NCI-H345 (cell line): ENCODE measurements at regions not wholly inside any gene's neighbourhood (a gene's known extent, or its start where the extent isn't known, plus 50 kb on each side); places are given as distances from the start of the nearest gene placed in this dataset.
"Not testable (repeated sequence)": the region's sequence is repeated elsewhere in the genome, so short reads cannot be mapped to it uniquely, and the experiment has no call there.

Experiments
- DNase-seq: peaks from one replicate; lab custom pipeline; 2025; lab: John Stamatoyannopoulos, UW

- DNase-seq: no peak
Observed at GRCh38 chr11:97761175-97761574, 1259.6 kb upstream of the CNTN5 start.

- DNase-seq: no peak
Observed at GRCh38 chr11:97764193-97764592, 1256.6 kb upstream of the CNTN5 start.

- no peak for DNase-seq
Observed at GRCh38 chr11:97764605-97765004, 1256.1 kb upstream of the CNTN5 start.

- no peak for DNase-seq
Observed at GRCh38 chr11:97770570-97770969, 1250.2 kb upstream of the CNTN5 start.

- no peak for DNase-seq
Observed at GRCh38 chr11:97772705-97773104, 1248.0 kb upstream of the CNTN5 start.

GRCh38 chr11:97784388-97784787, 1236.4 kb upstream of the CNTN5 start:
- not testable (repeated sequence) for DNase-seq

- DNase-seq: no peak
Observed at GRCh38 chr11:97786961-97787360, 1233.8 kb upstream of the CNTN5 start.

GRCh38 chr11:97794876-97795275, 1225.9 kb upstream of the CNTN5 start:
- DNase-seq: no peak

- no peak for DNase-seq
Observed at GRCh38 chr11:97800891-97801290, 1219.9 kb upstream of the CNTN5 start.

- DNase-seq: no peak
Observed at GRCh38 chr11:97814325-97814959, 1206.3 kb upstream of the CNTN5 start.

GRCh38 chr11:97815667-97816066, 1205.1 kb upstream of the CNTN5 start:
- DNase-seq: no peak

GRCh38 chr11:97832451-97832850, 1188.3 kb upstream of the CNTN5 start:
- DNase-seq: no peak

- no peak for DNase-seq
Observed at GRCh38 chr11:97833412-97833811, 1187.3 kb upstream of the CNTN5 start.

- no peak for DNase-seq
Observed at GRCh38 chr11:97844016-97844415, 1176.7 kb upstream of the CNTN5 start.

- DNase-seq: no peak
Observed at GRCh38 chr11:97847730-97848129, 1173.0 kb upstream of the CNTN5 start.

- DNase-seq: no peak
Observed at GRCh38 chr11:97850701-97851100, 1170.0 kb upstream of the CNTN5 start.

GRCh38 chr11:97854357-97854756, 1166.4 kb upstream of the CNTN5 start:
- no peak for DNase-seq

- DNase-seq: no peak
Observed at GRCh38 chr11:97854877-97855276, 1165.9 kb upstream of the CNTN5 start.

GRCh38 chr11:97856666-97857065, 1164.1 kb upstream of the CNTN5 start:
- DNase-seq: no peak

- DNase-seq: no peak
Observed at GRCh38 chr11:97860237-97860636, 1160.5 kb upstream of the CNTN5 start.

GRCh38 chr11:97862021-97862420, 1158.7 kb upstream of the CNTN5 start:
- DNase-seq: no peak

GRCh38 chr11:97865424-97866012, 1155.2 kb upstream of the CNTN5 start:
- DNase-seq: no peak

- no peak for DNase-seq
Observed at GRCh38 chr11:97871816-97872215, 1148.9 kb upstream of the CNTN5 start.

- DNase-seq: no peak
Observed at GRCh38 chr11:97880209-97880608, 1140.5 kb upstream of the CNTN5 start.
